ENCODE measurements at regions not wholly inside any gene's neighbourhood (a gene's known extent, or its start where the extent isn't known, plus 50 kb on each side); places are given as distances from the start of the nearest gene placed in this dataset.

DNA sequence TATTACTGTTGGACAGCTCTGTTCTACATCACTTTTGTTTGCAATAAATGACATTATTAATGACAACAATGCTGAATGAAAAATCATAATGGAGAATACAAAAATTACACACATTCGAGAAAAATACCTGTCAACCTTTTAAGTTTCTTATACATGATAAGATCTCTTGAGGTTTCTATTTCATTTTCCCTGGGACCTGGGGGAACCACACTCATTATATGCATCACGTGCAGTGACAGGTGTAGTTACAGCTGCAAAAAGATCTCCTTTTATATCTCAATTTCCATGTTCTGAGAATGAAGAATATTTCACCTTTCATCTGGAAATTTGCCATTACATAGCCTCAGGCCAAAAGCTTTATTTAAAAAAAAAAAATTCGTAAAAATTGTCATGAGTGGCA, 1347.0 kb upstream of the AGA start:
- intact Hi-C loops (cut with micrococcal nuclease; ENCODE audit: unreplicated experiment): no loop called here
- CTCF ChIA-PET (ENCODE audit: low intra/inter-chr PET ratio, low total read pairs): no interaction called here
- H3K4me1 ChIP-seq (ENCODE audit: insufficient read depth, low read length): no peaks in the 10 kb centered on the region
- 5% methylated on average over 3 of the region's 3 CpGs for WGBS (ENCODE audit: low lambda C conversion rate)
- no peak overlapping the region for H3K4me3 ChIP-seq (replicated peaks in 1 of 3; ENCODE audit: insufficient read depth in 1 of 3, low read depth in 2 of 3, low read length in 3 of 3)
- ATAC-seq (no peak), FAIRE-seq (no peak), DNase-seq (ENCODE audit: low spot score) (no peak)
- H3K9ac ChIP-seq (ENCODE audit: insufficient read depth, low read depth, low read length): no peak overlapping the region
- H3K4me2 ChIP-seq (ENCODE audit: low read depth, low read length): no peak overlapping the region
- no peak overlapping the region for H2AFZ ChIP-seq (ENCODE audit: low read length)
- TF ChIP-seq ATF5 (CRISPR knock-in tag; IDR thresholded peaks at IDR 0.05; ENCODE audit: low read depth) (no peak), ZNF574 (CRISPR knock-in tag; IDR thresholded peaks at IDR 0.05) (no peak), ZBTB26 (CRISPR knock-in tag; IDR thresholded peaks at IDR 0.05; ENCODE audit: borderline replicate concordance) (no peak), ZNF317 (CRISPR knock-in tag; IDR thresholded peaks at IDR 0.05) (no peak), USF2 (IDR thresholded peaks at IDR 0.05; ENCODE audit: low read depth, low read length) (no peak), USF2 (CRISPR knock-in tag; IDR thresholded peaks at IDR 0.05; ENCODE audit: borderline replicate concordance) (no peak), ZBTB43 (CRISPR knock-in tag; conservative IDR thresholded peaks at IDR 0.05) (no peak), ZFP36L2 (CRISPR knock-in tag; IDR thresholded peaks at IDR 0.05) (no peak)
- H3K27ac ChIP-seq (ENCODE audit: extremely low read length, insufficient read depth, low read length): no peak overlapping the region
- no peaks in the 10 kb centered on the region for H3K27me3 ChIP-seq (ENCODE audit: control insufficient read depth in 1 of 2, insufficient read depth in 2 of 2, low read length in 2 of 2)
- no peaks in the 10 kb centered on the region for H3K36me3 ChIP-seq (replicated peaks in 1 of 2; ENCODE audit: control insufficient read depth in 1 of 2, insufficient read depth in 2 of 2, low read length in 2 of 2)
- POLR2A ChIA-PET: no interaction called here
- in situ Hi-C loops (cut with HindIII; ENCODE audit: extremely low pct_ligation_motif_present, low pct_unique_long_range_greater_than_20kb): no loop called here
- H3K9me3 ChIP-seq (ENCODE audit: low read length): no peaks in the 10 kb centered on the region
- H3K79me2 ChIP-seq (ENCODE audit: insufficient read depth, low read length): no peaks in the 10 kb centered on the region
- BruUV-seq (replicated peaks): no TSS peak
- H4K20me1 ChIP-seq (ENCODE audit: insufficient read depth, low read length): no peaks in the 10 kb centered on the region

Data from HepG2 (cell line).